Parathyroid adenoma (tissue), 2 donors: ENCODE measurements at regions not wholly inside any gene's neighbourhood (a gene's known extent, or its start where the extent isn't known, plus 50 kb on each side); places are given as distances from the start of the nearest gene placed in this dataset.

Experiments
- H2AFZ ChIP-seq: fragments of 300-600 bp; sonication (generic); one replicate; pipeline ENCODE4 v1.7.0; 2017; ENCODE audit warnings: antibody characterized with exemption, mild to moderate bottlenecking
- H3K27ac ChIP-seq: fragments of 300-600 bp; sonication (generic); one replicate; pipeline ENCODE4 v1.7.0; 2017
- H3K27me3 ChIP-seq: fragments of 300-600 bp; sonication (generic); one replicate; pipeline ENCODE4 v1.7.0; 2017; ENCODE audit warnings: low read length; ENCODE audit not compliant: control insufficient read depth, insufficient read depth
- H3K36me3 ChIP-seq: fragments of 300-600 bp; sonication (generic); one replicate; pipeline ENCODE4 v1.7.0; 2017; ENCODE audit warnings: low read length; ENCODE audit not compliant: control insufficient read depth, insufficient read depth
- H3K4me1 ChIP-seq: fragments of 300-600 bp; sonication (generic); one replicate; pipeline ENCODE4 v1.7.0; 2017; ENCODE audit warnings: control low read depth
- H3K4me2 ChIP-seq: fragments of 300-600 bp; sonication (generic); one replicate; pipeline ENCODE4 v1.7.0; 2017; ENCODE audit warnings: low read length
- H3K4me3 ChIP-seq: fragments of 300-600 bp; sonication (generic); one replicate; pipeline ENCODE4 v1.7.0; 2017; ENCODE audit warnings: low read depth, low read length
- H3K79me2 ChIP-seq: fragments of 300-600 bp; sonication (generic); one replicate; pipeline ENCODE4 v1.7.0; 2017; ENCODE audit warnings: control low read depth
- H3K9ac ChIP-seq: fragments of 300-600 bp; sonication (generic); one replicate; pipeline ENCODE4 v1.7.0; 2017; ENCODE audit warnings: mild to moderate bottlenecking
- H3K9me3 ChIP-seq: fragments of 300-600 bp; sonication (generic); one replicate; pipeline ENCODE4 v1.7.0; 2017; ENCODE audit warnings: low read length; ENCODE audit not compliant: control insufficient read depth
- CTCF ChIP-seq: fragments of 300-600 bp; sonication (generic); IDR thresholded peaks from one replicate; pipeline ENCODE4 v1.7.0; 2017; ENCODE audit warnings: antibody characterized with exemption, mild to moderate bottlenecking
- donor health status: primary hyperparathyroidism.

GRCh38 chr11:127649071-127649470 lies 648.5 kb upstream of the KIRREL3 start:
- no peak overlapping the region for H3K27ac ChIP-seq
- H3K9me3 ChIP-seq, result no peaks in the 10 kb centered on the region
- H3K4me3 ChIP-seq, result no peak overlapping the region
- H3K36me3 ChIP-seq, result no peaks in the 10 kb centered on the region
- H3K4me1 ChIP-seq, result no peaks in the 10 kb centered on the region
- TF ChIP-seq CTCF, result no peak
- no peaks in the 10 kb centered on the region for H3K79me2 ChIP-seq
- no peak overlapping the region for H3K4me2 ChIP-seq
- no peak overlapping the region for H3K9ac ChIP-seq
- no peaks in the 10 kb centered on the region for H3K27me3 ChIP-seq
- no peak overlapping the region for H2AFZ ChIP-seq

GRCh38 chr11:127648583-127648982 lies 648.0 kb upstream of the KIRREL3 start:
- Histone ChIP-seq H3K79me2 (no peaks in the 10 kb centered on the region), H3K4me1 (no peaks in the 10 kb centered on the region), H3K4me3 (no peak overlapping the region), H3K27ac (no peak overlapping the region), H3K27me3 (no peaks in the 10 kb centered on the region), H3K9me3 (no peaks in the 10 kb centered on the region), H3K36me3 (no peaks in the 10 kb centered on the region), H3K4me2 (no peak overlapping the region), H2AFZ (no peak overlapping the region), H3K9ac (no peak overlapping the region)
- no peak for TF ChIP-seq CTCF

- Histone ChIP-seq H3K9me3 (no peaks in the 10 kb centered on the region), H3K4me1 (no peaks in the 10 kb centered on the region), H2AFZ (no peak overlapping the region), H3K27ac (no peak overlapping the region), H3K36me3 (no peaks in the 10 kb centered on the region), H3K27me3 (no peaks in the 10 kb centered on the region), H3K9ac (no peak overlapping the region), H3K79me2 (no peaks in the 10 kb centered on the region), H3K4me2 (no peak overlapping the region), H3K4me3 (no peak overlapping the region)
- no peak for TF ChIP-seq CTCF
These were observed 643.8 kb upstream of the KIRREL3 start for GRCh38 chr11:127644366-127644765.

- Histone ChIP-seq H3K9ac (no peak overlapping the region), H3K36me3 (no peaks in the 10 kb centered on the region), H3K9me3 (no peaks in the 10 kb centered on the region), H3K4me2 (no peak overlapping the region), H3K27me3 (no peaks in the 10 kb centered on the region), H2AFZ (no peak overlapping the region), H3K27ac (no peak overlapping the region), H3K4me3 (no peak overlapping the region), H3K79me2 (no peaks in the 10 kb centered on the region), H3K4me1 (no peaks in the 10 kb centered on the region)
- no peak for TF ChIP-seq CTCF
These were observed 642.9 kb upstream of the KIRREL3 start for GRCh38 chr11:127643268-127644058.
